CD4-positive, alpha-beta T cell treated with Interferon alpha-2 for 1 hour (primary cell): ENCODE measurements at regions not wholly inside any gene's neighbourhood (a gene's known extent, or its start where the extent isn't known, plus 50 kb on each side); places are given as distances from the start of the nearest gene placed in this dataset.

Source experiments
- DNase-seq, 2 donors: peaks; one replicate each; pipeline ENCODE4 v3.0.0-alpha.2; 2020 to 2022

- DNase-seq, result no peak
Measured at GRCh38 chr6:145042559-145042958, 692.8 kb downstream of the EPM2A start.

GRCh38 chr6:145043926-145044500, 691.3 kb downstream of the EPM2A start:
- DNase-seq, result no peak

GRCh38 chr6:145044641-145045246, 690.6 kb downstream of the EPM2A start:
- no peak for DNase-seq

- no peak for DNase-seq
Measured at GRCh38 chr6:145045582-145045981, 689.7 kb downstream of the EPM2A start.

- no peak for DNase-seq
Measured at GRCh38 chr6:145047891-145048290, 687.4 kb downstream of the EPM2A start.

DNA sequence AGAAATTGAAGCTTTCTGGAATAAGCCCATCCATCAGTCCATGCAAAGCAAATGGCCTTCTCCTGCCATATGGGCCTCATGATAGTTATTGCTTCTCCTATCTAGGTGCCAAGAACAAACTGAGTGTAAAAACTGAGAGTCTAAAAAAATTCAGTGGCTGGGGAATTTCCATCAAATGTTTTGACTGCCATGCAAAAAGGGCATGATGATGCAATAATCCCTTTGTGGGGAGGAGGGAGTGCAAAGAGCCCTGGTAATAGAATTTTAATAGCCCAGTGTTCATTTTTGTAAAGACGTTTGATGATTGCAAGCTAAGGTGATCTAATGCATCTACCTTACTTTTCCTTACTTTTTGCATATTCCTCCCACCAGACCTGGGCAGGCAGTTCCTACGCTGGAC, 683.7 kb downstream of the EPM2A start:
- DNase-seq, result no peak

- no peak for DNase-seq
Measured at GRCh38 chr6:145055567-145055966, 679.8 kb downstream of the EPM2A start.

DNA sequence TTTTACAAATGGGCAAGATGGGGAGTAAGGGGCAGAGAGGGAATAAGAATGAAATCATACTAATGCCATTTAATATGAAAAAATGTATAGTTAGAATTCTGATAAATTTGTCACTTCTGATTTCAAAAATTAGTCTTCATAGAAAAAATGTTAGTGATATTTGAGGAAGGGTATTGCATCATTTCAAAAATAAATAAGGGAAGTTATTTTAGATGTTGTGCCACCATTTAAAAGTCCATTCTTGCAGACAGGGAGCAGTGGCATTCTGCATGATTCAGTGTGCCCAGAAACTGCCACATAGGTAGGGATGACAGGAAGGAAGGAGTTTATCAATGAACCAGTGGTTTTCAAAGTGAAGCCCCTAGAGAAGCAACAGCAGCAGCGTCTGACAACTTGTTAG, 674.6 kb downstream of the EPM2A start:
- DNase-seq, result no peak

DNA sequence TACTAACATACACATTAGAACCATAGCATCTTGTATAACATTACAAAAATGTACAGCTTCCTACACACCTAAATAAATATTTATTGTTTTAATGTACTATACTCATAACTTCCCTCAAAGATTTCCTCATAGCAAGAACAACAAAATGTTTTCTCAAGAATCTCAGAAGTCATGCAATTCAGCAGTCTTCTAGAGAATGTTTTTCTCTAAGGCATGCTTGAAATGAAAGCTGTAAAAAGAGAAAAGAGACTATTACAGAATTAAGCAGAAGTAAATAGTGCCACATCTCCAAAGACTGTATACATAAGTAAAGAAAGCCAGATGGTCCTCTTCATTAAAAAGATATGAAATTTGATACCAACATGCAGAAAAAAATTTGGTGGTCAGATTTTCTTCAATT, 672.2 kb downstream of the EPM2A start:
- DNase-seq, result no peak

DNA sequence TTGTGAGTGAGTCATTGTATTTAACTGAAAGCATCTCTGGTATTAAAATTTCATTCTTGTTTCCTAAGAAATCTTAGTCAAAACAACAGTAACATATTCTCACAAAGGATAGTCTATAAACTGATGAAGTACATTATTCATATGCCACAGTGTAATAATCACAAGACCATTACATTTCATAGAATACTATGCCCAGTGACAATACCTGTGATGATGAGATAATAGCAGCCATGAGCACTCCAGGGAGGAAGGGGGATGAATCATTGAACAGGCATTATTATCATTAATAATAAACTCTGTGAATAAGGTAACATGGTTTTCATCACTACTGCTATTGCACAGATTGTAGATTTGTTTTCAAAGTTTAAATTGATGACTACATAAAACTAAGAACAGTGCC, 667.9 kb downstream of the EPM2A start:
- no peak for DNase-seq

GRCh38 chr6:145068577-145068976, 666.7 kb downstream of the EPM2A start:
- DNase-seq, result no peak

DNA sequence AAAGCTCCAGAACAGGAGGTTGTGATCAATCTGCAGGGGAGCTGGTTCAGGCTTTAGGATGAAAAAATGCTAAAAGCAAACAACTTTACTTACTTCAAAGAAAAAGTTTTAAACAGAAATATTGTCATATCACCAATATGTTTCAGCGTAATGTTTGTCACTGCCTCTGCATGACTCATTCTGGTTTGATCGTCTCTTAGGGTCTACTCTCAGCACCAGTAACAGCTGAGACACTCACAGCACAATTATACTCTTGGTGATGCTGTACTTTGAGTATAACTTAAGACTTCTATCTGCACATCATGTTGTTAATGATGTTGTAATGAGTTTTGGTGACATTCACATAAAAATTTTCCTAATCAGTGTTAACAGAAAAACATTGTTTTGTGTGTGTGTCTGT, 665.4 kb downstream of the EPM2A start:
- DNase-seq, result no peak

GRCh38 chr6:145070791-145071190, 664.5 kb downstream of the EPM2A start:
- no peak for DNase-seq

- no peak for DNase-seq
Measured at GRCh38 chr6:145071836-145072235, 663.5 kb downstream of the EPM2A start.

GRCh38 chr6:145073811-145074210, 661.5 kb downstream of the EPM2A start:
- DNase-seq, result no peak

- DNase-seq, result no peak
Measured at GRCh38 chr6:145074805-145075204, 660.5 kb downstream of the EPM2A start.

- DNase-seq, result no peak
Measured at GRCh38 chr6:145075425-145075824, 659.9 kb downstream of the EPM2A start.

GRCh38 chr6:145076115-145076841, 659.0 kb downstream of the EPM2A start:
- DNase-seq, result no peak

DNA sequence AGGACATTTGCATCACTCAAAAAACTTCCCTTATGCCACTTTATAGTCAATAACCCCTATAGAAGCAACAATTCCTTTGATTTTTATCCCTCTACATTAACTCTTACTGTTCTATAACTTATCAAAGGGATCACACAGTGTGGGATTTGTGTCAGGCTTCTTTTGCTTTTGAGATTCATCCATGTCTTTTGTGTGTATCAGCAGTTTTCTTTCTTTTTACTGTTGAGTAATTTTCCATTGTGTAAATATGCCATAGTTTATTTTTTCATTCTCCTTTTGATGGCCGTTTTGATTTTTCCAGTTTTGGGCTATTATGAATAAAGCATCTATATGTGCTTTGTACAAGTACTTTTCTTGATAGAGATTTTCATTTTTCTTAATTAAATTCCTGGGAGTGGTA, 657.9 kb downstream of the EPM2A start:
- DNase-seq, result no peak

- no peak for DNase-seq
Measured at GRCh38 chr6:145080651-145081050, 654.7 kb downstream of the EPM2A start.

DNA sequence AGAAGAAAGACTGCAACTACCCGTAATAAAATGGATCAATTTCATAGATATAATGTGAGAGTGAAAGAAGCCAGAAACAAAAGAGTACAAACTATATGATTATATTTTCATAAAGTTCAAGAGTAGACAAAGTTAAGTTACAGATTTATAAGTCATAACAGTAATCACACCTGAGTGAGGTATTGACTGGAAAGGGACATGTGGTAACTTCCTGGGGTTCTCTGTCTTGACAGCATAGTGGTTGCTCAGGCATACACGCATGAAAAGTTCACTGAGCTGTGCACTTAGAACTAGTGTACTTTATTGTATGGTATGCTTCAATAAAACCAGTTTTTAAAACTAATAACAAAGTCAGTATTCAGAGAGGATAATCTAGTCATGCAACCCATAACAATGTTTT, 653.6 kb downstream of the EPM2A start:
- DNase-seq, result no peak

GRCh38 chr6:145082359-145082758, 653.0 kb downstream of the EPM2A start:
- DNase-seq, result no peak

DNA sequence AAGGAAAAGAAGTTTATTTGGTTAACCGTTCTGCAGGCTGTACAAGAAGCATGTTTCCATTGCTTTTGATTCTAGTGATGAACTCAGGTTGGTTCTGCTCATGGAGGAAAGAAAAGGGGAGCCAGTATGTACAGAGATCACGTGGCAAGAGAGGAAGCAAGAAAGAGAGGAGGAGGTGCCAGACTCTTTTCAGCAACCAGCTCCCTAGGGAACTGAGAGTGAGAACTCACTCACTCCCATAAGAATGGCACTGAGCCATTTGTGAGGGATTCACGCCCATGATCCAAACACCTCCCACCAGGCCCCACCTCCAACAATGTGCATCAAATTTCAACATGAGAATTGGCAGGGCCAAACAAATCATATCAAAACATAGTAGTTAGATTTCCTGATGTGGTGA, 649.1 kb downstream of the EPM2A start:
- no peak for DNase-seq

DNA sequence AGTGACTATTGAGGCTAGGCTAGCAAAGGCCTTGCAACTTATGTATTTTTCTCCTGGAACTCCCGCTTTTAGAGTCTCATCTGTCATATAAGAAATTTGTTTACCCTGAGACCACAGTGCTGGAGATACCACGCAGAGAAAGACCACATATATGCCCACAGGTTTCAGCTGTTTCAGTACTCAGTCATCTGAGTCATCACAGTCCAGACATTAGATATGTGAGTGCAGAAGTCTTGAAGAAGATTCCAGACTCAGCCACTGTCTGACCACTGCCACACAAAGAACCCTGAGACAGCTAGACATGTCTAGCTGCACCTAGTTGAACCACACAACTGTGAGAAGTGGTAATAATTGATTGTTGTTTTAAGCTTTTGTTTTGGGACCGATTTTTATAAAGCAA, 648.3 kb downstream of the EPM2A start:
- DNase-seq, result no peak
